Gastroesophageal sphincter (tissue), 4 donors: ENCODE measurements at regions not wholly inside any gene's neighbourhood (a gene's known extent, or its start where the extent isn't known, plus 50 kb on each side); places are given as distances from the start of the nearest gene placed in this dataset.

ENCODE experiments used
- ATAC-seq: fragments of 150-250 bp; one replicate; pipeline ENCODE4 v1.9.1; 2016; ENCODE audit warnings: mild to moderate bottlenecking, moderate library complexity
- H3K27ac ChIP-seq, 4 donors: fragments of 200-600 bp; sonication (generic) in 3 of 4; 1 replicate in 3 of 4; 2 replicates in 1 of 4; pipeline ENCODE4 v1.5.1; 2016 to 2019
- H3K27me3 ChIP-seq: fragments of 200-600 bp; sonication (generic); one replicate; pipeline ENCODE4 v1.5.1; 2019
- H3K36me3 ChIP-seq, 2 donors: fragments of 200-600 bp; sonication (generic); one replicate each; pipeline ENCODE4 v1.5.1; 2019; ENCODE audit warnings: control low read depth in 1 of 2
- H3K4me1 ChIP-seq, 3 donors: fragments of 200-600 bp; sonication (generic); 1 replicate in 2 of 3; 2 replicates in 1 of 3; pipeline ENCODE4 v1.5.1; 2016 to 2019; ENCODE audit warnings: control low read depth in 2 of 3
- H3K4me3 ChIP-seq, 2 donors: fragments of 200-600 bp; sonication (generic); one replicate each; pipeline ENCODE4 v1.5.1; 2019; ENCODE audit warnings: mild to moderate bottlenecking in 1 of 2, moderate library complexity in 1 of 2
- H3K9me3 ChIP-seq, 3 donors: fragments of 200-600 bp; sonication (generic); one replicate each; pipeline ENCODE4 v1.5.1; 2017 to 2019; ENCODE audit warnings: control low read depth in 2 of 3
- CTCF ChIP-seq, 4 experiments: fragments of 200-600 bp in 2 of 4; fragments of 450-650 bp in 2 of 4; sonication (generic) in 1 of 4; IDR thresholded peaks; one replicate each; pipeline ENCODE4 v1.5.1; 2017 to 2019; ENCODE audit warnings: antibody characterized with exemption in 4 of 4, mild to moderate bottlenecking in 2 of 4, moderate library complexity in 2 of 4
- EP300 ChIP-seq: sonication (generic); formaldehyde crosslinking; IDR thresholded peaks from one replicate; pipeline ENCODE4 v1.6.1; 2017; ENCODE audit warnings: antibody characterized with exemption, mild to moderate bottlenecking
- POLR2A ChIP-seq, 2 donors: fragments of 450-650 bp; IDR thresholded peaks; one replicate each; pipeline ENCODE4 v1.6.1; 2017; ENCODE audit warnings: antibody characterized with exemption in 2 of 2, mild to moderate bottlenecking in 2 of 2, moderate library complexity in 1 of 2
- POLR2AphosphoS5 ChIP-seq: sonication (generic); formaldehyde crosslinking; IDR thresholded peaks from one replicate; pipeline ENCODE4 v1.6.1; 2017; ENCODE audit warnings: antibody characterized with exemption
- WGBS, 2 donors: methylation state at CpG; one replicate each; pipeline ENCODE4 v1.1.5; 2018; ENCODE audit warnings: low coverage in 1 of 2; 5-methylcytosine and 5-hydroxymethylcytosine counted together

- TF ChIP-seq EP300 (no peak), POLR2AphosphoS5 (no peak), POLR2A (IDR thresholded peaks at IDR 0.05) (no peak), CTCF (IDR thresholded peaks at IDR 0.05) (no peak)
- ATAC-seq = no peak
- peaks cover 0 to 6% (median 0%) of the 10 kb centered on the region in 3 donors for H3K9me3 ChIP-seq
- H3K36me3 ChIP-seq = no peaks in the 10 kb centered on the region
- WGBS, 2 donors = 53 to 54% methylated on average over 3 of the region's 3 CpGs
- no peaks in the 10 kb centered on the region for H3K27me3 ChIP-seq
- no peak overlapping the region for H3K27ac ChIP-seq
- no peaks in the 10 kb centered on the region for H3K4me1 ChIP-seq
- H3K4me3 ChIP-seq = no peak overlapping the region
Observed at GRCh38 chr5:25567881-25568280, 923.1 kb upstream of the CDH10 start.

GRCh38 chr5:25562656-25563055 is 917.9 kb upstream of the CDH10 start:
- H3K36me3 ChIP-seq = no peaks in the 10 kb centered on the region

DNA sequence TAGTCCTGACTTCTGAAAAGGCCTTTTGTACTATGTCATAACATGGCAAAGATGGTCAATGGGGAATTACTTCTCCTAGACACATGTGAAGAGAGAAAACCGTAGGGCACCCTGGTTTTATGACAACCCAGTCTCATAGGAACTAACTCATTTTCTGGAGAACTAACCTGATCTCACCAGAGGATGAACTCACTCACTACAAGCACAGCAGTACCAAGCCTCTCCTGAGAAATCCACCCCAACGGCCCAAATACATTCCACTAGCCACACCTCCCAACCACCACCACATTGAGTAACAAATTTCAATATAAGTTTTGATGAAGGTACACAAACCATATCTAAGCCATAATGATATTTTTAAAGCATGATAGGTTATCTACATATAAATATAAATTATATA is 909.3 kb upstream of the CDH10 start:
- no peak for ATAC-seq
- TF ChIP-seq POLR2A (IDR thresholded peaks at IDR 0.05) (no peak), EP300 (no peak), POLR2AphosphoS5 (no peak), CTCF (IDR thresholded peaks at IDR 0.05) (no peak)
- Histone ChIP-seq H3K27me3 (no peaks in the 10 kb centered on the region), H3K9me3 (no peaks in the 10 kb centered on the region), H3K27ac (no peak overlapping the region), H3K4me3 (no peak overlapping the region), H3K4me1 (no peaks in the 10 kb centered on the region), H3K36me3 (no peaks in the 10 kb centered on the region)
- WGBS, 2 donors = 58 to 73% methylated on average over 2 of the region's 2 CpGs

More at GRCh38 chr5:25562656-25563055, 917.9 kb upstream of the CDH10 start:
- TF ChIP-seq POLR2A (IDR thresholded peaks at IDR 0.05) (no peak), EP300 (no peak), POLR2AphosphoS5 (no peak)
- no peaks in the 10 kb centered on the region for H3K9me3 ChIP-seq
- no peak overlapping the region for H3K4me3 ChIP-seq
- H3K27me3 ChIP-seq = no peaks in the 10 kb centered on the region
- no peak overlapping the region for H3K27ac ChIP-seq
- no peak for ATAC-seq
- no peaks in the 10 kb centered on the region for H3K4me1 ChIP-seq

DNA sequence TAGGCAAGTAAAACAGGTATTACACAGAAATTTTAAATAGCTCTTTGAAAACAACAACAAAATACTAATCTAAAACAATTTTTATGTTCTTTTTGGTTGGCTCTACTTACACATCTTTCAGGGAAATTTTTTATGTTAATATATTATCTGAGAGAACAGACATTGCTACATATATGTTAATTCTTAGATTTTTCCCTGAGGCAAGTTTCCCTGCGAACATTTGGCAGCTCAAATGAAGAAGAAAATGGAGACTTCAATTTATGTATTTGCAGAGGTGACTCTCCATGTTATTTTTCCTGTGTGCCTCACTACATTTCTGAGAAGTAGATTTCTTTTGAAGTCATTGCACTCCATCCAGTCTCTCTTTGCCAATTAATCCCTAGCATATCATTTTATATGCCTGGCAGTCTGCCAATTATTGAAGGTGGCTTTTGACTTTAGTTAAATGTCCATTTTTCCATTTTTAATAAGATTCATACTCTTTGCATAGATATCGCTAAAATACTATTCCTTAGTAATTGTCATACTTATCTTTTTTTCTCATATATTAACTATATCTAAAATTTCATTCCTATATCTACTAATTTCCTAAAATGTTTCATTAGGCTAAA is 908.2 kb upstream of the CDH10 start:
- TF ChIP-seq POLR2AphosphoS5 (no peak), CTCF (IDR thresholded peaks at IDR 0.05) (no peak), EP300 (no peak), POLR2A (IDR thresholded peaks at IDR 0.05) (no peak)
- WGBS, 2 donors = 86 to 91% methylated on average over 2 of the region's 2 CpGs
- Histone ChIP-seq H3K27ac (no peak overlapping the region), H3K9me3 (no peaks in the 10 kb centered on the region), H3K36me3 (no peaks in the 10 kb centered on the region), H3K27me3 (no peaks in the 10 kb centered on the region), H3K4me1 (no peaks in the 10 kb centered on the region), H3K4me3 (no peak overlapping the region)
- no peak for ATAC-seq

GRCh38 chr5:25550793-25551192 is 906.0 kb upstream of the CDH10 start:
- Histone ChIP-seq H3K36me3 (no peaks in the 10 kb centered on the region), H3K9me3 (no peaks in the 10 kb centered on the region), H3K4me3 (no peak overlapping the region), H3K27ac (no peak overlapping the region), H3K27me3 (no peaks in the 10 kb centered on the region), H3K4me1 (no peaks in the 10 kb centered on the region)
- no peak for ATAC-seq
- no peak for TF ChIP-seq POLR2A (IDR thresholded peaks at IDR 0.05)
- no peak for TF ChIP-seq POLR2AphosphoS5
- no peak for TF ChIP-seq CTCF (IDR thresholded peaks at IDR 0.05)
- no peak for TF ChIP-seq EP300
